ENCODE measurements at regions not wholly inside any gene's neighbourhood (a gene's known extent, or its start where the extent isn't known, plus 50 kb on each side); places are given as distances from the start of the nearest gene placed in this dataset.

- DNase-seq (ENCODE audit: low read depth) = no peak
Measured at GRCh38 chr10:110413049-110413783, 84.5 kb upstream of the DUSP5 start.

GRCh38 chr10:110413903-110414547 is 83.7 kb upstream of the DUSP5 start:
- DNase-seq (ENCODE audit: low read depth) = no peak

- DNase-seq (ENCODE audit: low read depth) = peak; percentile 99
Measured at GRCh38 chr10:110414548-110415309, 83.0 kb upstream of the DUSP5 start.

DNA sequence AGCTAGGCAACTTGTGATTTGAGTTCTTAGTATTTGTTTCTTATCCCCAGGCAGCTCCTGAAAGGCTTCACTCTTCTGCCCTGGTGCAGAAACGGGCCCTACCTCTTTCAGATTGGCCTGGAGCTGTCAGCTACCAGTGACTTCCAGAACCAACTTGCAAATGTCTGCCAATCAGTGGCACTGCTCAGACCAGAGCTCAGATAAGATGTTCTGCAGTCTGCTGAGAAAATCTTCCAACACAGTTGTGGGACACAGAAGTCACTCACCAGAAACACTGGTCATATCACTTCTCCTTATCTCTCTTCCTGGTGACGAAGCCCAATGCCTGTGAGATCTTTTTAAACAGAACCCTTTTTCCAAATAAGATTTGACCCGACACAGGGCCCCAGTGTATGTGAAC is 81.9 kb upstream of the DUSP5 start:
- no peak for DNase-seq (ENCODE audit: low read depth)

- peak; percentile 78 for DNase-seq (ENCODE audit: low read depth)
Measured at GRCh38 chr10:110416776-110417711, 80.7 kb upstream of the DUSP5 start.

- DNase-seq (ENCODE audit: low read depth) = no peak
Measured at GRCh38 chr10:110418218-110418617, 79.5 kb upstream of the DUSP5 start.

DNA sequence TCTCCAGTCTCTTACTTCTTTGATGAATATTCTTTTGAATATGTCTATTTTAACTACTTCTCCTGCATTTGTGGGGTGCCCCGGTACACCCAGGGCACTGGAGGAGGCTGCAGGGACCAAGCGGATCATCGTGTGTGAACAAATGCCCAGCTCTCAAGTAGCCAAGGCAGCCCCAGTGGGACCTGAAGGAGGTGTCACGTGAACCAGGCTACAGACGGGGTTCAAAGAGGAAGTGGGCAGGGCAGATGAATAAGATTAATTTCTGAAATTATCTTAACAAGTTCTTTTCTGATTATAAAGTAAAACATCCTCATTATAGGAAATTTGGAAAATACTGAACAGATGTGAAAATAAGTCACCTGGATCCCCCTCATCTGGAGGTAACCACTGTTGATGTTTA is 78.4 kb upstream of the DUSP5 start:
- DNase-seq (ENCODE audit: low read depth) = no peak

DNA sequence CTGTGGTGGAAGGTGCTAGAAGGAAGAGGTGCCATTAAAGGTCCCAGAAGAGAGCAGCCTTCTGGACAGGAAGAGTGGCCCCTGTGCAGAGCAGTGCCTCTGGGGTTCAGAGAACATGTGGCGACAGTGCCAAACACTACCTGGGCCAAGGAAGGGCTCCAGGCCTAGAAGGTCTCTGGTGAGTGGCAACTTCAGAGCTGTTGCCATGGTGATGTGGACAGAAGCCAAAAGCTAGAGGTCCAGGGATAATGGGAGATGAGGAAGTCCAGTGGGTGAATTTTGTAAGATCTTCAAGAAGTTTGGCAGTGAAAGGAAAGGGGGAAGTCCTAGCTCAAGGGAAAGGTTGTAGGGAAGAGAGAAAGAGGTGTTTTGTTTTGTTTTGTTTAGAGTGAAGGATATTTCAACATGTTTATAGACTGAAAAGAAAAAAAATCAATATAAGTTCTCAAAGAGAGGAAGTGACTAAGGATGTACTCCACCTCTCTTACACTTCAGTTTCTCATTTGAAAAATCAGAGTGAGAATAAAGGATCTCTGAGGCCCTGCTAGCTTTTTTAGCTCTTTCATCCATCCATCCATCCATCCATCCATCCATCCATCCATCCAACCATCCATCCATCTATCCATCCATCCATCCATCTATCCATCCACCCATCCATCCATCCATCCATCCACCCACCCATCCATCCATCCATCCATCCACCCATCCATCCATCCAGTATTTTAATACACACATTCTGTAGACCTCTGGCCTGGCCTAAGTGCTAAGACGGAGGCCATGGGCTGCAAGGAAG is 77.1 kb upstream of the DUSP5 start:
- DNase-seq (ENCODE audit: low read depth) = peak; percentile 86

GRCh38 chr10:110421512-110422138 is 76.1 kb upstream of the DUSP5 start:
- DNase-seq (ENCODE audit: low read depth) = no peak

- no peak for DNase-seq (ENCODE audit: low read depth)
Measured at GRCh38 chr10:110422548-110422947, 75.2 kb upstream of the DUSP5 start.

GRCh38 chr10:110423650-110424049 is 74.1 kb upstream of the DUSP5 start:
- DNase-seq (ENCODE audit: low read depth) = no peak

DNA sequence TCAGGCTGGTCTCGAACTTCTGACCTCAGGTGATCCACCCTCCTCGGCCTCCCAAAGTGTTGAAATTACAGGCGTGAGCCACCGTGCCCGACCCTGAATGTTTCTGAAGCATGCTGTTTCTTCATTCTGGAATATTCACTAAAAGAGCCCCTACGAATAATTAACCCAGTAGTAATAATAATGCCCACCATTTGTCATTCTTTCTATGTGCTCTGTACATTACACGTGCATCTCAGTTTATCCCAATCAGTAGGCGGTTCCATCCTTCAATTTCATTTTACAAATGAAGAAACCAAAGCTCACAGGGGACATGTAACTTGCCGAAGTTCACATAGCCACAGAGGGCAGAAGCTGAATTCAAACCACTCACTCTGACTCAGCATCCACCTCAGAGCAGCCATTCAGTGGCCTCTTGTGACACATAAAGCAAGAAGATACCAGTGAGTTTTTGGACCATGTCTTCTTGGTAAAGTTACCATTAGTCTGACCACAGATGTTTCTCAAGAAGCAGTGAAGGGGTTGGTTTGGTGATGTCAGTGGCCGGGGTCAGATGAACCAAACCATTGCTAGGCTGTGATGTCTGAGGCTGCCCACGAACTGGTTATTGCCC is 71.9 kb upstream of the DUSP5 start:
- peak; percentile 95 for DNase-seq (ENCODE audit: low read depth)

GRCh38 chr10:110426294-110427181 is 71.2 kb upstream of the DUSP5 start:
- DNase-seq (ENCODE audit: low read depth) = peak; percentile 46

DNA sequence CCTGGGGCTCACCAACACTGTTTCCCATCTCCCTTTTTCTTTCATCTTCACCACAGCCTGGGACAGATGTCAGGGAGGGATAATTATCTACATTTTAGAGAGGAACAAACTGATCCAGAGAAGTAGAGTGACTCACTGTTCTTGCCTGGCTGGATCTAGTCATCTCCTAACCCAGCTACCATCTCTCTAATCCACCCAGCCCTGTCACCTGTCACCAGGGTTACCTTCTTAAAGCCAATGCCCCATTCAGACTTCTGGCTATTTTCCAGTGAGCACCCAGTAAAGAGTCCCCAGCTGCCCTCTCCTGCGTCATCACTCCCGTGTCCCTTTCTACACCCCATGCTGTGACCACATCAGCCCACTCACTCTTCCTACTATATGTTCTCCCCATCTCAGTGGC is 68.4 kb upstream of the DUSP5 start:
- DNase-seq (ENCODE audit: low read depth) = peak; percentile 38

- no peak for DNase-seq (ENCODE audit: low read depth)
Measured at GRCh38 chr10:110430340-110431273, 67.1 kb upstream of the DUSP5 start.

DNA sequence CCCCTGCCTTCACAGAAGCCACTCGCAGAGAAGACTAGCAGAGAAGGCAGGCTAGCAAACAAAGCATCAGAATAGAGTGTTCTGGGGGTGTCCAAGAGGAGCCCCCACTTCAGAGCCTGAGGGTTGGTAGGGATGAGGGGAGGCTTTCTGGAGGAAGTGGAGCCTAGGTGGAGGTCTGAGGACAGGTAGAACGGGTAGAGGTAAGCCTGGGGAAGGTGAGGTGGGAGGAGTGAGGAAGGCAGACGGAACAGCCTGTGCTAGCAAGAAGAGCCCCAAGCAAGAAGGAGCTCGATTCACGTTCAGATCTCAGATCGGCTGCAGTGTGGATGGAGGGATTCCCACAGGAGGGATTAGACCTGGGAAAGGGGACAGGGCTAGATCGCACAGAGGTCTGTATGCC is 66.0 kb upstream of the DUSP5 start:
- DNase-seq (ENCODE audit: low read depth) = no peak

DNA sequence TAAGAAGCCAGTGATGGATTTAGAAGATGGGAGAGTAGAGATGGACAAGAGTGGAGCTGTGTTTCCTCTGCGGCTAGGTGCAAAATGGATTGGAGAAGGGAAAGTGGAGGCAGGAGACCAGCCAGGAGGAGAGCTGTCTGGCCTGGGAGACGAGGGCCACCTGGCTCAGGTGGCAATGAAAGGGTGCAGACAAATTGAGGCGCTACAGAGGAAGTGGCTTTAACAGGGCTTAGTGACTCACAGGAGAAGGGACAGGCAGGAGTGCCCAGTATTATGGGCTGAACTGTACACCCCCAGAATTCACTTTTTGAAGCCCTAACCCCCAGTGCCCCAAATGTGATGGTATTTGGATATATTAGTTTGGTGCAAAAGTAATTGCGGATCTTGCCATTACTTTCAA is 65.6 kb upstream of the DUSP5 start:
- DNase-seq (ENCODE audit: low read depth) = no peak

All from HT1080 (cell line).